ENCODE measurements at regions not wholly inside any gene's neighbourhood (a gene's known extent, or its start where the extent isn't known, plus 50 kb on each side); places are given as distances from the start of the nearest gene placed in this dataset.

DNA sequence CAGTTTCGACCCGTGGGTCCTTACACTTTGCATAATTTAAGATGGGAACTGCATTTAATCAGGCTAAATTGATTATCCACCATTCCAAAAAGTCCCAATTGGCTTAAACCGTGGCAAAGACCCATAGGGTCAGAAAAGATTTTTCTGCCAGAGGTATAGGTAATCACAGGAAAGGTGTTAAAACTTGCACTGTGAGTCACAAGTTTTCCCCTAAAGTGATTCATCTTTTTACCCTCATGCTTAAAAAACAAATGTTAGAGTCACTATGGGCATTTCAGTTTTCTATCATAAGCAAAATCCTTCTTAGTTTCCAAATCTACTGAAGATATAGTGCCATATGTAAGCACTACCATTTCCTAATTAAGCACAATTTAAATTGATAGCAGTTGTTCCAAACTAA lies 1079.8 kb downstream of the ADGRL2 start:
- Histone ChIP-seq H3K27ac (no peak overlapping the region), H3K4me1 (no peaks in the 10 kb centered on the region), H3K27me3 (no peaks in the 10 kb centered on the region), H3K9me3 (no peaks in the 10 kb centered on the region), H3K36me3 (no peaks in the 10 kb centered on the region), H3K4me3 (no peak overlapping the region)
- no peak for TF ChIP-seq CTCF (IDR thresholded peaks at IDR 0.05)
- DNase-seq: no peak
- intact Hi-C loops (cut with DNase I): no loop called here
- ATAC-seq: no peak

GRCh38 chr1:82879701-82880305 lies 1079.1 kb downstream of the ADGRL2 start:
- no peak for DNase-seq
- Histone ChIP-seq H3K27me3 (no peaks in the 10 kb centered on the region), H3K4me1 (no peaks in the 10 kb centered on the region), H3K27ac (no peak overlapping the region), H3K9me3 (no peaks in the 10 kb centered on the region), H3K4me3 (no peak overlapping the region), H3K36me3 (no peaks in the 10 kb centered on the region)
- intact Hi-C loops (cut with DNase I): no loop called here
- no peak for ATAC-seq
- no peak for TF ChIP-seq CTCF (IDR thresholded peaks at IDR 0.05)

GRCh38 chr1:82875170-82875569 lies 1074.4 kb downstream of the ADGRL2 start:
- TF ChIP-seq CTCF (IDR thresholded peaks at IDR 0.05): no peak
- ATAC-seq: no peak

DNA sequence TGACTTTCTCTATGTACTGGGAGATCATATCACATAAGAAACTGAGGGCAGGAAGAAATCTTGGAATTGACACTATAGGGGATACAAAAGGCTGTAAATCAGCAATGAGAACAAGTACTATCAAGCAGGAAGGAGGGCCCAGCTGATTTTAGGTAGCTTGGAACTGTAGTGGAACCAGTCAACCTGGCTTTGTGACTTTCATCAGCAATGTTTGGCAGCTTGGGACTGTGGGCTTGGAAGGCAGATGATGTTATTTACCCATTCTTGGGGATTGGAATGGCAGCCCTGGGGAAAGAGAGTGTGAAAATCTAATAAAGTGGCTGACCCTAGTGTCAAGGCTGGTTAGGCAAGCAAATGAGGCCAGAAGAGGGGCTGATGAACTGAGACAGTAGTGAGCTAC lies 1073.3 kb downstream of the ADGRL2 start:
- H3K27me3 ChIP-seq: no peaks in the 10 kb centered on the region
- no peaks in the 10 kb centered on the region for H3K4me1 ChIP-seq
- no peaks in the 10 kb centered on the region for H3K36me3 ChIP-seq
- ATAC-seq (no peak), DNase-seq (no peak)
- intact Hi-C loops (cut with DNase I): no loop called here
- H3K27ac ChIP-seq: no peak overlapping the region
- TF ChIP-seq CTCF (IDR thresholded peaks at IDR 0.05): no peak
- H3K4me3 ChIP-seq: no peak overlapping the region
- H3K9me3 ChIP-seq: no peaks in the 10 kb centered on the region

More at GRCh38 chr1:82875170-82875569, 1074.4 kb downstream of the ADGRL2 start:
- no peaks in the 10 kb centered on the region for H3K27me3 ChIP-seq
- H3K4me3 ChIP-seq: no peak overlapping the region
- no peak for DNase-seq
- no peaks in the 10 kb centered on the region for H3K9me3 ChIP-seq
- H3K27ac ChIP-seq: no peak overlapping the region
- H3K4me1 ChIP-seq: no peaks in the 10 kb centered on the region
- H3K36me3 ChIP-seq: no peaks in the 10 kb centered on the region
- intact Hi-C loops (cut with DNase I): no loop called here

DNA sequence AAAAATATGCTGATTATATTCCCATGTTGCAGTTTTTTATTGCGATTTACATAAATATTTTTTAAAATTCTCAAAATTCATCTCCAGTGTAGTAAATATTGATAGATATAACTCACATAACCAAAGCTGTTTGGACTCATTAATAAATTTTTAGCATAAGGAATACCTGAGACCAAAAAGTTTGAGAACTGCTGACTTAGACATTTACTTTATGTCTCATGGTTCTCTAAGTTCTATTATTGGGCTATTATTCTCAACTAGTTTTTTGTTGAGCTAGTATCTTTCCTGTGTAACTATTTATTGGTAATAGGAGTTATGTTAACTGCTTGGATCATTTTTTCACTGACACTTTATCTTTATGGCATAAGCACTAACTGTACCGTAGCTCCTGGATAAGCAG lies 1069.6 kb downstream of the ADGRL2 start:
- ATAC-seq (no peak), DNase-seq (no peak)
- H3K27ac ChIP-seq: no peak overlapping the region
- intact Hi-C loops (cut with DNase I): no loop called here
- H3K4me1 ChIP-seq: peaks cover 4% of the 10 kb centered on the region in 2 donors
- H3K36me3 ChIP-seq: no peaks in the 10 kb centered on the region
- H3K4me3 ChIP-seq: no peak overlapping the region
- H3K27me3 ChIP-seq: no peaks in the 10 kb centered on the region
- TF ChIP-seq CTCF (IDR thresholded peaks at IDR 0.05): no peak
- peaks cover 0 to 4% of the 10 kb centered on the region in 2 donors for H3K9me3 ChIP-seq

Data from left lung (tissue), 4 donors.